ENCODE measurements at regions not wholly inside any gene's neighbourhood (a gene's known extent, or its start where the extent isn't known, plus 50 kb on each side); places are given as distances from the start of the nearest gene placed in this dataset.

GRCh38 chr5:97919719-97920118, 736.7 kb upstream of the RIOK2 start:
- DNase-seq, result no peak
- H3K27me3 ChIP-seq, result no peaks in the 10 kb centered on the region
- H3K36me3 ChIP-seq, result peaks cover 0 to 4% of the 10 kb centered on the region in 2 donors
- H3K4me3 ChIP-seq, result no peak overlapping the region
- no peaks in the 10 kb centered on the region for H3K4me1 ChIP-seq
- no peak for TF ChIP-seq POLR2A (IDR thresholded peaks at IDR 0.05)
- TF ChIP-seq CTCF (IDR thresholded peaks at IDR 0.05), result no peak
- intact Hi-C loops (cut with DNase I; ENCODE audit: low total_unique reads), result no loop called here
- H3K27ac ChIP-seq, result no peak overlapping the region
- H3K9me3 ChIP-seq, result no peaks in the 10 kb centered on the region

DNA sequence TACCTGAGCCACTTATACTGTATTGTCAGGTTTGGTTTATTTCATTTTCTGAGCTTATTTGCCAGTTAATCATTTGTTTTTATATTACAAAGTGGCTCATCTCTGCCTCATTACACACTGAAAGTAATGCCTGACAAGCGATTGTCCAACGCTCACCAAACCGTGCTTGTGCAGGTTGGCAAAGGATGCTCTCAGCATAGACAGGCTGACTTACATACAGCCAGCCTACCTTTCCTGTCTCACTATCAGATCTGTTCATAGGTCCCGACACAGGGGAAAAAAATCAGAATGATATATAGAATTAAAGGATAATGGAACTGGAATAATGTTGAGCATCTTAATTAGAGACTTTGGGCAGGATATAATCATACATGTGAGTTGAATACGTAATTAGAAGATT, 739.7 kb upstream of the RIOK2 start:
- Histone ChIP-seq H3K27me3 (no peaks in the 10 kb centered on the region), H3K36me3 (no peaks in the 10 kb centered on the region), H3K4me3 (no peak overlapping the region), H3K4me1 (no peaks in the 10 kb centered on the region), H3K9me3 (no peaks in the 10 kb centered on the region), H3K27ac (no peak overlapping the region)
- no peak for TF ChIP-seq POLR2A (IDR thresholded peaks at IDR 0.05)
- TF ChIP-seq CTCF (IDR thresholded peaks at IDR 0.05), result no peak
- no peak for DNase-seq
- intact Hi-C loops (cut with DNase I; ENCODE audit: low total_unique reads), result no loop called here

- Histone ChIP-seq H3K27me3 (no peaks in the 10 kb centered on the region), H3K9me3 (no peaks in the 10 kb centered on the region), H3K4me1 (no peaks in the 10 kb centered on the region), H3K27ac (no peak overlapping the region), H3K4me3 (no peak overlapping the region), H3K36me3 (no peaks in the 10 kb centered on the region)
- no peak for DNase-seq
- TF ChIP-seq POLR2A (IDR thresholded peaks at IDR 0.05) (no peak), CTCF (IDR thresholded peaks at IDR 0.05) (no peak)
- intact Hi-C loops (cut with DNase I; ENCODE audit: low total_unique reads), result no loop called here
These were observed 740.4 kb upstream of the RIOK2 start for GRCh38 chr5:97923496-97923895.

- no peak for DNase-seq
- intact Hi-C loops (cut with DNase I; ENCODE audit: low total_unique reads), result no loop called here
- TF ChIP-seq POLR2A (IDR thresholded peaks at IDR 0.05) (no peak), CTCF (IDR thresholded peaks at IDR 0.05) (no peak)
- H3K27me3 ChIP-seq, result no peaks in the 10 kb centered on the region
- no peak overlapping the region for H3K27ac ChIP-seq
- no peaks in the 10 kb centered on the region for H3K9me3 ChIP-seq
- H3K4me1 ChIP-seq, result no peaks in the 10 kb centered on the region
- H3K36me3 ChIP-seq, result no peaks in the 10 kb centered on the region
- no peak overlapping the region for H3K4me3 ChIP-seq
These were observed 741.0 kb upstream of the RIOK2 start for GRCh38 chr5:97923997-97924396.

- H3K9me3 ChIP-seq, result no peaks in the 10 kb centered on the region
These were observed 746.3 kb upstream of the RIOK2 start for GRCh38 chr5:97929383-97929782.

More at GRCh38 chr5:97929383-97929782, 746.3 kb upstream of the RIOK2 start:
- TF ChIP-seq CTCF (IDR thresholded peaks at IDR 0.05) (no peak), POLR2A (IDR thresholded peaks at IDR 0.05) (no peak)
- Histone ChIP-seq H3K27ac (no peak overlapping the region), H3K36me3 (no peaks in the 10 kb centered on the region), H3K4me1 (no peaks in the 10 kb centered on the region), H3K4me3 (no peak overlapping the region), H3K27me3 (no peaks in the 10 kb centered on the region)
- no peak for DNase-seq
- intact Hi-C loops (cut with DNase I; ENCODE audit: low total_unique reads), result no loop called here

Data from uterus (tissue), 3 donors.